ENCODE measurements at regions not wholly inside any gene's neighbourhood (a gene's known extent, or its start where the extent isn't known, plus 50 kb on each side); places are given as distances from the start of the nearest gene placed in this dataset.

DNA sequence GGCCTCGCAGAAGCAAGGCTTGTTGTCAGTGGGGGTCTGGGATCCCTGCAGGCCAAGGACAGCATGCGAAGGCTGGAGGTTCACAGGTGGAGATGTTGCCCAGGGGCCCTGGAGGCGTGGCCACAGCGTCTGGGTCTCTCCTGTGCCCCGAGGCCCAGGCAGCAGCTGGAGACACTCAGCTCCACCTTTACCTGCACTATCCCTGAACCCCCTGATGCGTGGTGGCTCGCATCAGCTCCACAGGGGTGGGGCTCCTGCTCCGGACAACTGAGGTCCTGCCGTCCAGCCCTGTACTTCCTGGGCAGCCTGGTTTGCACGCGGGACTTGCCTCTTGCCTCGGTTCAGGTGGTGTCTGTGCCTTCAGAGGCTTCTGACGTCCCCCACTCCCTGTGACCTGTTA lies 54.6 kb upstream of the ZNF32 start:
- H3K9me3 ChIP-seq (ENCODE audit: control insufficient read depth in 4 of 4, low read length in 3 of 4): no peaks in the 10 kb centered on the region
- no peak overlapping the region for H3K9ac ChIP-seq (ENCODE audit: low read depth in 1 of 2, low read length in 2 of 2)
- H3K4me3 ChIP-seq (ENCODE audit: low read depth in 1 of 3, low read length in 3 of 3): no peak overlapping the region
- no peak overlapping the region for H3K27ac ChIP-seq (ENCODE audit: low read depth in 1 of 2, low read length in 2 of 2)
- WGBS: 81% methylated on average over 13 of the region's 13 CpGs
- peaks cover 0 to 1% (median 0%) of the 10 kb centered on the region in 4 donors for H3K4me1 ChIP-seq (ENCODE audit: control insufficient read depth in 4 of 4, insufficient read depth in 4 of 4, low read length in 3 of 4)
- H3K27me3 ChIP-seq (ENCODE audit: control insufficient read depth in 4 of 4, insufficient read depth in 4 of 4, low read length in 3 of 4): peaks cover 0 to 3% (median 0%) of the 10 kb centered on the region in 4 donors
- no peak for DNase-seq (ENCODE audit: low spot score)
- H3K36me3 ChIP-seq (ENCODE audit: control insufficient read depth in 4 of 4, insufficient read depth in 3 of 4, low read depth in 1 of 4, low read length in 3 of 4): no peaks in the 10 kb centered on the region
- TF ChIP-seq TAF1 (conservative IDR thresholded peaks at IDR 0.05) (no peak), RAD21 (IDR thresholded peaks at IDR 0.05) (no peak), JUND (IDR thresholded peaks at IDR 0.05) (no peak), GABPA (IDR thresholded peaks at IDR 0.05 in 1 of 2, conservative IDR thresholded peaks at IDR 0.05 in 1 of 2) (no peak)
- TF ChIP-seq, protein P1, sequence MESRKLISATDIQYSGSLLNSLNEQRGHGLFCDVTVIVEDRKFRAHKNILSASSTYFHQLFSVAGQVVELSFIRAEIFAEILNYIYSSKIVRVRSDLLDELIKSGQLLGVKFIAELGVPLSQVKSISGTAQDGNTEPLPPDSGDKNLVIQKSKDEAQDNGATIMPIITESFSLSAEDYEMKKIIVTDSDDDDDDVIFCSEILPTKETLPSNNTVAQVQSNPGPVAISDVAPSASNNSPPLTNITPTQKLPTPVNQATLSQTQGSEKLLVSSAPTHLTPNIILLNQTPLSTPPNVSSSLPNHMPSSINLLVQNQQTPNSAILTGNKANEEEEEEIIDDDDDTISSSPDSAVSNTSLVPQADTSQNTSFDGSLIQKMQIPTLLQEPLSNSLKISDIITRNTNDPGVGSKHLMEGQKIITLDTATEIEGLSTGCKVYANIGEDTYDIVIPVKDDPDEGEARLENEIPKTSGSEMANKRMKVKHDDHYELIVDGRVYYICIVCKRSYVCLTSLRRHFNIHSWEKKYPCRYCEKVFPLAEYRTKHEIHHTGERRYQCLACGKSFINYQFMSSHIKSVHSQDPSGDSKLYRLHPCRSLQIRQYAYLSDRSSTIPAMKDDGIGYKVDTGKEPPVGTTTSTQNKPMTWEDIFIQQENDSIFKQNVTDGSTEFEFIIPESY (IDR thresholded peaks at IDR 0.05): no peak
- TF ChIP-seq, protein P2, sequence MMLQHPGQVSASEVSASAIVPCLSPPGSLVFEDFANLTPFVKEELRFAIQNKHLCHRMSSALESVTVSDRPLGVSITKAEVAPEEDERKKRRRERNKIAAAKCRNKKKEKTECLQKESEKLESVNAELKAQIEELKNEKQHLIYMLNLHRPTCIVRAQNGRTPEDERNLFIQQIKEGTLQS (IDR thresholded peaks at IDR 0.05): no peak

DNA sequence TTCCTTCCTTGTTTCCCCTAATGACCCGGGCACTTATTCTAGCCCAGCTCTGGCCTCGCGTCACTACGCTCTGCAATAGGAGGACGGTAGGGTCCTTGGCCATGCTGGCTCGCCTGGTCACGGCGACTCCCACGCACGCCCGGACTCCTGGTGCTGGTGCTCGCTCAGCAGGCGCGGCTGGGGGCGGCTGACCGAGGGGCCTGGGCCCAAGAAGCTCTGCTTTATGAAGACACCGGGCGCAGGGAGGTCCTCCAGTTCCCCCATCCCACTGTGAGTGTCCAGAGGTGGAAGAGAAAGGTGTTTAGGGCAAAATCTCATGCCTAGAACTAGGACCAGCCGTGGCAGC lies 54.2 kb upstream of the ZNF32 start:
- Histone ChIP-seq H3K27me3 (ENCODE audit: control insufficient read depth in 4 of 4, insufficient read depth in 4 of 4, low read length in 3 of 4) (peaks cover 0 to 3% (median 0%) of the 10 kb centered on the region in 4 donors), H3K27ac (ENCODE audit: low read depth in 1 of 2, low read length in 2 of 2) (no peak overlapping the region)

More for the DNA sequence above, 54.2 kb upstream of the ZNF32 start:
- H3K4me3 ChIP-seq (ENCODE audit: low read depth in 1 of 3, low read length in 3 of 3): no peak overlapping the region
- TF ChIP-seq EGR1 (IDR thresholded peaks at IDR 0.05; ENCODE audit: low read depth in 2 of 2): no peak
- no peak for TF ChIP-seq TAF1 (conservative IDR thresholded peaks at IDR 0.05)
- TF ChIP-seq RXRA (IDR thresholded peaks at IDR 0.05): no peak
- TF ChIP-seq RAD21 (IDR thresholded peaks at IDR 0.05): no peak
- TF ChIP-seq, protein P3, sequence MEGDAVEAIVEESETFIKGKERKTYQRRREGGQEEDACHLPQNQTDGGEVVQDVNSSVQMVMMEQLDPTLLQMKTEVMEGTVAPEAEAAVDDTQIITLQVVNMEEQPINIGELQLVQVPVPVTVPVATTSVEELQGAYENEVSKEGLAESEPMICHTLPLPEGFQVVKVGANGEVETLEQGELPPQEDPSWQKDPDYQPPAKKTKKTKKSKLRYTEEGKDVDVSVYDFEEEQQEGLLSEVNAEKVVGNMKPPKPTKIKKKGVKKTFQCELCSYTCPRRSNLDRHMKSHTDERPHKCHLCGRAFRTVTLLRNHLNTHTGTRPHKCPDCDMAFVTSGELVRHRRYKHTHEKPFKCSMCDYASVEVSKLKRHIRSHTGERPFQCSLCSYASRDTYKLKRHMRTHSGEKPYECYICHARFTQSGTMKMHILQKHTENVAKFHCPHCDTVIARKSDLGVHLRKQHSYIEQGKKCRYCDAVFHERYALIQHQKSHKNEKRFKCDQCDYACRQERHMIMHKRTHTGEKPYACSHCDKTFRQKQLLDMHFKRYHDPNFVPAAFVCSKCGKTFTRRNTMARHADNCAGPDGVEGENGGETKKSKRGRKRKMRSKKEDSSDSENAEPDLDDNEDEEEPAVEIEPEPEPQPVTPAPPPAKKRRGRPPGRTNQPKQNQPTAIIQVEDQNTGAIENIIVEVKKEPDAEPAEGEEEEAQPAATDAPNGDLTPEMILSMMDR (IDR thresholded peaks at IDR 0.05; ENCODE audit: low read depth, low read length, missing input control): no peak
- TF ChIP-seq JUND (IDR thresholded peaks at IDR 0.05): no peak
- no peak for TF ChIP-seq FOXA2 (IDR thresholded peaks at IDR 0.05)
- TF ChIP-seq, protein P4, sequence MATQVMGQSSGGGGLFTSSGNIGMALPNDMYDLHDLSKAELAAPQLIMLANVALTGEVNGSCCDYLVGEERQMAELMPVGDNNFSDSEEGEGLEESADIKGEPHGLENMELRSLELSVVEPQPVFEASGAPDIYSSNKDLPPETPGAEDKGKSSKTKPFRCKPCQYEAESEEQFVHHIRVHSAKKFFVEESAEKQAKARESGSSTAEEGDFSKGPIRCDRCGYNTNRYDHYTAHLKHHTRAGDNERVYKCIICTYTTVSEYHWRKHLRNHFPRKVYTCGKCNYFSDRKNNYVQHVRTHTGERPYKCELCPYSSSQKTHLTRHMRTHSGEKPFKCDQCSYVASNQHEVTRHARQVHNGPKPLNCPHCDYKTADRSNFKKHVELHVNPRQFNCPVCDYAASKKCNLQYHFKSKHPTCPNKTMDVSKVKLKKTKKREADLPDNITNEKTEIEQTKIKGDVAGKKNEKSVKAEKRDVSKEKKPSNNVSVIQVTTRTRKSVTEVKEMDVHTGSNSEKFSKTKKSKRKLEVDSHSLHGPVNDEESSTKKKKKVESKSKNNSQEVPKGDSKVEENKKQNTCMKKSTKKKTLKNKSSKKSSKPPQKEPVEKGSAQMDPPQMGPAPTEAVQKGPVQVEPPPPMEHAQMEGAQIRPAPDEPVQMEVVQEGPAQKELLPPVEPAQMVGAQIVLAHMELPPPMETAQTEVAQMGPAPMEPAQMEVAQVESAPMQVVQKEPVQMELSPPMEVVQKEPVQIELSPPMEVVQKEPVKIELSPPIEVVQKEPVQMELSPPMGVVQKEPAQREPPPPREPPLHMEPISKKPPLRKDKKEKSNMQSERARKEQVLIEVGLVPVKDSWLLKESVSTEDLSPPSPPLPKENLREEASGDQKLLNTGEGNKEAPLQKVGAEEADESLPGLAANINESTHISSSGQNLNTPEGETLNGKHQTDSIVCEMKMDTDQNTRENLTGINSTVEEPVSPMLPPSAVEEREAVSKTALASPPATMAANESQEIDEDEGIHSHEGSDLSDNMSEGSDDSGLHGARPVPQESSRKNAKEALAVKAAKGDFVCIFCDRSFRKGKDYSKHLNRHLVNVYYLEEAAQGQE (IDR thresholded peaks at IDR 0.05): no peak
- TF ChIP-seq, protein P1 (IDR thresholded peaks at IDR 0.05): no peak
- no peak for TF ChIP-seq NR2F2 (IDR thresholded peaks at IDR 0.05)
- no peak for TF ChIP-seq HNF4A (conservative IDR thresholded peaks at IDR 0.05)
- no peak for TF ChIP-seq GABPA (IDR thresholded peaks at IDR 0.05 in 1 of 2, conservative IDR thresholded peaks at IDR 0.05 in 1 of 2)
- no peak for TF ChIP-seq YY1 (IDR thresholded peaks at IDR 0.05)
- no peak for TF ChIP-seq HNF4G (IDR thresholded peaks at IDR 0.05)
- TF ChIP-seq, protein P2 (IDR thresholded peaks at IDR 0.05): no peak
- TF ChIP-seq SP1 (IDR thresholded peaks at IDR 0.05): no peak
- TF ChIP-seq FOXA1 (IDR thresholded peaks at IDR 0.05): no peak
- H3K9me3 ChIP-seq (ENCODE audit: control insufficient read depth in 4 of 4, low read length in 3 of 4): no peaks in the 10 kb centered on the region
- 93% methylated on average over 19 of the region's 19 CpGs for WGBS
- no peaks in the 10 kb centered on the region for H3K36me3 ChIP-seq (ENCODE audit: control insufficient read depth in 4 of 4, insufficient read depth in 3 of 4, low read depth in 1 of 4, low read length in 3 of 4)
- H3K9ac ChIP-seq (ENCODE audit: low read depth in 1 of 2, low read length in 2 of 2): no peak overlapping the region
- no peak for DNase-seq (ENCODE audit: low spot score)
- H3K4me1 ChIP-seq (ENCODE audit: control insufficient read depth in 4 of 4, insufficient read depth in 4 of 4, low read length in 3 of 4): no peaks in the 10 kb centered on the region

Data from liver (tissue), 8 donors.